ENCODE measurements at regions not wholly inside any gene's neighbourhood (a gene's known extent, or its start where the extent isn't known, plus 50 kb on each side); places are given as distances from the start of the nearest gene placed in this dataset.
"Not testable (repeated sequence)": the region's sequence is repeated elsewhere in the genome, so short reads cannot be mapped to it uniquely, and the experiment has no call there.

GRCh38 chr7:25711940-25712339, 440.1 kb upstream of the NFE2L3 start:
- DNase-seq (ENCODE audit: low read depth, low spot score) = no peak

- DNase-seq (ENCODE audit: low read depth, low spot score) = no peak
These were observed 439.5 kb upstream of the NFE2L3 start for GRCh38 chr7:25712500-25712899.

- DNase-seq (ENCODE audit: low read depth, low spot score) = no peak
These were observed 438.0 kb upstream of the NFE2L3 start for GRCh38 chr7:25714013-25714412.

- DNase-seq (ENCODE audit: low read depth, low spot score) = no peak
These were observed 435.6 kb upstream of the NFE2L3 start for GRCh38 chr7:25716421-25716820.

- no peak for DNase-seq (ENCODE audit: low read depth, low spot score)
These were observed 433.4 kb upstream of the NFE2L3 start for GRCh38 chr7:25718596-25718995.

- no peak for DNase-seq (ENCODE audit: low read depth, low spot score)
These were observed 432.7 kb upstream of the NFE2L3 start for GRCh38 chr7:25719190-25719896.

- DNase-seq (ENCODE audit: low read depth, low spot score) = no peak
These were observed 431.6 kb upstream of the NFE2L3 start for GRCh38 chr7:25720427-25720826.

GRCh38 chr7:25722856-25723255, 429.1 kb upstream of the NFE2L3 start:
- no peak for DNase-seq (ENCODE audit: low read depth, low spot score)

GRCh38 chr7:25725451-25725850, 426.5 kb upstream of the NFE2L3 start:
- no peak for DNase-seq (ENCODE audit: low read depth, low spot score)

GRCh38 chr7:25726170-25726780, 425.7 kb upstream of the NFE2L3 start:
- DNase-seq (ENCODE audit: low read depth, low spot score) = no peak

- no peak for DNase-seq (ENCODE audit: low read depth, low spot score)
These were observed 425.2 kb upstream of the NFE2L3 start for GRCh38 chr7:25726781-25727311.

GRCh38 chr7:25727446-25727845, 424.6 kb upstream of the NFE2L3 start:
- no peak for DNase-seq (ENCODE audit: low read depth, low spot score)

- no peak for DNase-seq (ENCODE audit: low read depth, low spot score)
These were observed 424.1 kb upstream of the NFE2L3 start for GRCh38 chr7:25727876-25728275.

- no peak for DNase-seq (ENCODE audit: low read depth, low spot score)
These were observed 420.7 kb upstream of the NFE2L3 start for GRCh38 chr7:25731068-25731845.

GRCh38 chr7:25731846-25732245, 420.2 kb upstream of the NFE2L3 start:
- no peak for DNase-seq (ENCODE audit: low read depth, low spot score)

GRCh38 chr7:25732766-25733217, 419.2 kb upstream of the NFE2L3 start:
- no peak for DNase-seq (ENCODE audit: low read depth, low spot score)

GRCh38 chr7:25735674-25736242, 416.2 kb upstream of the NFE2L3 start:
- no peak for DNase-seq (ENCODE audit: low read depth, low spot score)

- DNase-seq (ENCODE audit: low read depth, low spot score) = no peak
These were observed 413.5 kb upstream of the NFE2L3 start for GRCh38 chr7:25738528-25738927.

GRCh38 chr7:25739143-25739542, 412.9 kb upstream of the NFE2L3 start:
- no peak for DNase-seq (ENCODE audit: low read depth, low spot score)

GRCh38 chr7:25742316-25742715, 409.7 kb upstream of the NFE2L3 start:
- DNase-seq (ENCODE audit: low read depth, low spot score) = no peak

GRCh38 chr7:25743670-25744451, 408.1 kb upstream of the NFE2L3 start:
- DNase-seq (ENCODE audit: low read depth, low spot score) = not testable (repeated sequence)

Measured in brain pericyte (primary cell).